HFFc6 (cell line): ENCODE measurements at regions not wholly inside any gene's neighbourhood (a gene's known extent, or its start where the extent isn't known, plus 50 kb on each side); places are given as distances from the start of the nearest gene placed in this dataset.

Experiments
- DNase-seq: peaks from one replicate; pipeline ENCODE4 v3.0.0-alpha.2; 2018
- H3K27ac Mint-ChIP-seq: 2 replicates; pipeline ENCODE4 v1.8.0; 2020; ENCODE audit warnings: mild to moderate bottlenecking, mixed read lengths
- H3K27me3 Mint-ChIP-seq: 2 replicates; pipeline ENCODE4 v1.8.0; 2021; ENCODE audit warnings: mild to moderate bottlenecking, moderate library complexity, mixed read lengths; ENCODE audit not compliant: insufficient read depth
- H3K36me3 Mint-ChIP-seq: 2 replicates; pipeline ENCODE4 v1.8.0; 2021; ENCODE audit warnings: low read depth, mixed read lengths
- H3K4me1 Mint-ChIP-seq: 2 replicates; pipeline ENCODE4 v1.8.0; 2020; ENCODE audit warnings: low read depth, mixed read lengths
- H3K4me3 Mint-ChIP-seq: 2 replicates; pipeline ENCODE4 v1.8.0; 2020; ENCODE audit warnings: mild to moderate bottlenecking, moderate library complexity, mixed read lengths
- H3K9me3 Mint-ChIP-seq: 2 replicates; pipeline ENCODE4 v1.8.0; 2020; ENCODE audit warnings: mild to moderate bottlenecking, mixed read lengths
- TF ChIP-seq, protein P1 (sequence below): fragments of 200-600 bp; sonication (generic); IDR thresholded peaks from 2 replicates; pipeline ENCODE4 v1.5.0; 2021; ENCODE audit warnings: antibody characterized with exemption, mild to moderate bottlenecking

DNA sequence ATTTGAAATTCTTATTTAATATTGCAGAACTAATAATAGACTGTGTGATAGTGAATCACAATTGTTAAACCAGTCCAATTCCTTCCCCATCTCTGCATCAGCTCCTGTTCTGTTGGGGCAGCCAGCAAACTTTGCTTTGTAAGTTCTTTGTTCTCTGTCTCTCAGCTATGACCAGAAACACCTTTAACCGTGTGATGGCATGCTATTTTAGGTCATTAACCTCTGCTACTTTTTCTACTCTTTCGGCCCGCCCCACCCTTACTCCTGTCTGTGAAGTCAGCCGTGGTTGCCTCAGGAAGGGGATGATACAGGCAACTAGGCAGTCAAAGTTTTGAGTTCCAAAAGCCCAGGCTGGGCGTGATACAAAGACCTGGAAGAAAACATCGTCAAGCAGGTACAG is 51.3 kb upstream of the EGFL6 start:
- H3K9me3 Mint-ChIP-seq = no peaks in the 10 kb centered on the region
- H3K4me3 Mint-ChIP-seq = no peak overlapping the region
- H3K27me3 Mint-ChIP-seq = no peaks in the 10 kb centered on the region; the same call in none of the 2 replicates
- TF ChIP-seq, protein P1, sequence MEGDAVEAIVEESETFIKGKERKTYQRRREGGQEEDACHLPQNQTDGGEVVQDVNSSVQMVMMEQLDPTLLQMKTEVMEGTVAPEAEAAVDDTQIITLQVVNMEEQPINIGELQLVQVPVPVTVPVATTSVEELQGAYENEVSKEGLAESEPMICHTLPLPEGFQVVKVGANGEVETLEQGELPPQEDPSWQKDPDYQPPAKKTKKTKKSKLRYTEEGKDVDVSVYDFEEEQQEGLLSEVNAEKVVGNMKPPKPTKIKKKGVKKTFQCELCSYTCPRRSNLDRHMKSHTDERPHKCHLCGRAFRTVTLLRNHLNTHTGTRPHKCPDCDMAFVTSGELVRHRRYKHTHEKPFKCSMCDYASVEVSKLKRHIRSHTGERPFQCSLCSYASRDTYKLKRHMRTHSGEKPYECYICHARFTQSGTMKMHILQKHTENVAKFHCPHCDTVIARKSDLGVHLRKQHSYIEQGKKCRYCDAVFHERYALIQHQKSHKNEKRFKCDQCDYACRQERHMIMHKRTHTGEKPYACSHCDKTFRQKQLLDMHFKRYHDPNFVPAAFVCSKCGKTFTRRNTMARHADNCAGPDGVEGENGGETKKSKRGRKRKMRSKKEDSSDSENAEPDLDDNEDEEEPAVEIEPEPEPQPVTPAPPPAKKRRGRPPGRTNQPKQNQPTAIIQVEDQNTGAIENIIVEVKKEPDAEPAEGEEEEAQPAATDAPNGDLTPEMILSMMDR = no peak
- H3K27ac Mint-ChIP-seq = no peak overlapping the region
- peaks cover 14% of the 10 kb centered on the region; the same call in 1 of the 2 replicates for H3K4me1 Mint-ChIP-seq
- no peak for DNase-seq
- H3K36me3 Mint-ChIP-seq = no peaks in the 10 kb centered on the region

DNA sequence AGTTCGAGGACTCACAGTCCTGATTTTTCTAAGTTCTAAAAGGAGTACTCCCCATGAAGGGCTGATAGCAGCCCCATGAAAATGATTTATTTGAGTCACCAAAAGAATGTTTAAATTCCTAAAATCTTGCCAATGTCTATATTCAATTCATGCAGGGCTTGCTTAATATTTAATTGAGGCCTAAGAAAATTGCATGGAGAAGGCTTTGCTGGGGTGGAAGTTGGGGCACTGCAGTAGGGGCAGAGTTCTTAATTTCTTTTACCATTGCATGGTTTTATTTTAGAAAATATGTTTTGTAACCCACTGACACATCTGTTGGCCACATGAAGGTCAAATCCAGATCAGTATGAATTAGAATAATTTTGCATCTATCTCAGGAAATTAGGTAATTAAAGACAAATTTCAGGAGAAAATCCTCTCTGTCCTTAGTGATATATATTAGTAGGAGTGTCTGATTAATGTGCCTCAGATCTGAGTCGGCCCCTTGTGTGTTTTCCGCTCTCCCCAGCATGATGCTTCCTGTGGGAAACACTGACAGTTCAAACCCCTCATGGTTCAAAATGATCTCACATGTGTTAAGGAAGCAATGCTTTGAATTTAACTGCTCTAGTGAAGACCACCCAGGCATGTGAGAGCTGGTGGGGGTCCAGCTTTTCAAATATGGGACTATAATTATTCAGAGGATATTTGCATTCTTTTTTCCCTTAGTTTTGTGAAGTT is 54.0 kb upstream of the EGFL6 start:
- Mint-ChIP-seq H3K9me3 (no peaks in the 10 kb centered on the region), H3K4me1 (peaks cover 11% of the 10 kb centered on the region; the same call in 1 of the 2 replicates), H3K27ac (no peak overlapping the region), H3K27me3 (no peaks in the 10 kb centered on the region; the same call in none of the 2 replicates), H3K36me3 (no peaks in the 10 kb centered on the region), H3K4me3 (no peak overlapping the region)
- TF ChIP-seq, protein P1 = no peak
- DNase-seq = no peak

DNA sequence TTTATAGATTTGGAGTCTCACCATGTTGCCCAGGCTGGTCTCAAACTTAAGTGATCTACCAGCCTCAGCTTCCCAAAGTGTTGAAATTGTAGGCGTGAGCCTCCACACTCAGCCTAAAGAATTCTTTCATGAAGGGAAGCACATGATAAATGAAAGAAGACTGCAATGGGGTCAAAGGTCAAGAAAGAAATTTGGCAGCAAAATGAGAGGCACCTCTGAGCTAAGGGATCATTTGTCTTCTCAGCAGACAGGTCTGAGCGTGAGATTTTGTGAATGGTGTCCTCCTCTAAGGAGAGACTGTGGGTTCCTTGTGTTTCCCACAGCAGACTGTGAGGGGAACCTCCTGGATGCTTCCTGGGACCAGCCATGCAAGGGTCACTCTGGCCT is 57.5 kb upstream of the EGFL6 start:
- Mint-ChIP-seq H3K27me3 (no peaks in the 10 kb centered on the region; the same call in none of the 2 replicates), H3K36me3 (no peaks in the 10 kb centered on the region), H3K27ac (no peak overlapping the region), H3K9me3 (no peaks in the 10 kb centered on the region), H3K4me1 (no peaks in the 10 kb centered on the region), H3K4me3 (no peak overlapping the region)
- DNase-seq = no peak
- TF ChIP-seq, protein P1 = no peak

DNA sequence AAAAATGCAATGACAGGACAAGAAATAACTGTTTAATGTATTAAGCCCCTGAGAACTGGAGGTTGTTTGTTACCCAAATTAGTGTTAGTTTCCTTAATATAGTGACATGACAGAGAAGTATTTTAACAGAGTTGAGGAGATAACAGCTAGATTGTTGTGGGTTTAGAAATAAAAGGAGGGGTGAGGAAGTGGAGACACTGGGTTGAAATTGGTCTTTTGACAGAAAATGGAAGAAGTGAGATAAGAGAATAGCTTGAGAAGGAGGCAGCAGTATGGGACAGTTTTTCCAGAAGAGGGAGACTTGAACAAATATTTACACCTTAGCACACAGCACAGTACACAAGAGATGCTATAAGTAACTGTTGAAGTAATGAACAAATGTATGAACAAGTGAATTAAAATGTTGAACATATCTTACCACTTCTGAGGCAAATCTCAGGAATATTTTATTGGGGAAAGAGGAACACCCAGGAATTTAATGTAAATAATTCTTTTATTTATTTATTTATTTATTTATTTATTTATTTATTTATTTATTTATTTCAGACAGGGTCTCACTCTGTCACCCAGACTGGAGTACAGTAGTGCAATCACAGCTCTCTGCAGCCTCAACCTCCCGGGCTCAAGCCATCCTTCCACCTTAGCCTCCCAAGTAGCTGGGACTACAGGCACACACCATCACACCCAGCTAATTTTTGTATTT is 58.0 kb upstream of the EGFL6 start:
- H3K4me1 Mint-ChIP-seq = no peaks in the 10 kb centered on the region
- H3K27ac Mint-ChIP-seq = no peak overlapping the region
- H3K36me3 Mint-ChIP-seq = no peaks in the 10 kb centered on the region
- no peaks in the 10 kb centered on the region for H3K9me3 Mint-ChIP-seq
- H3K4me3 Mint-ChIP-seq = no peak overlapping the region
- TF ChIP-seq, protein P1 = no peak
- DNase-seq = no peak
- no peaks in the 10 kb centered on the region; the same call in none of the 2 replicates for H3K27me3 Mint-ChIP-seq

DNA sequence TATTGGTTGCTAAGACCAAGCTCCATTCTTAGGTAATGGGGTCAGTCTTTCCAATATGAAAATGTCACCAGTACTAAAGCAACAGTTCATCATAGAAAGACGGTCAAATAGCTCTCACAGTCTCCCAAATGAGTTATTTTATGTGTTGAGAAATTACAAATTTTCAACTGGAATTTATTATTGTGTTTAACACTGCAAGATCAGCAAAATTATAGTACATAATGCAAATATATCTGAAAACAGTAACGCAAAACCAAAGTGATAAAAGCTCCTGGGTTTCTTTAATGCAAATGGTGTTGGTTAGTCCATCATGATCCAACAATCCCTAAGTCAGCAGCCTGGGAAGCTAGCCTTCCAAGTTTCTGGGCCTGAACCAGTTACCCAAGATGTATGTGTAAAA is 61.5 kb upstream of the EGFL6 start:
- Mint-ChIP-seq H3K4me3 (no peak overlapping the region), H3K9me3 (no peaks in the 10 kb centered on the region), H3K4me1 (no peaks in the 10 kb centered on the region), H3K27me3 (no peaks in the 10 kb centered on the region; the same call in none of the 2 replicates), H3K36me3 (no peaks in the 10 kb centered on the region), H3K27ac (no peak overlapping the region)
- TF ChIP-seq, protein P1 = no peak
- DNase-seq = no peak
